ENCODE measurements at regions not wholly inside any gene's neighbourhood (a gene's known extent, or its start where the extent isn't known, plus 50 kb on each side); places are given as distances from the start of the nearest gene placed in this dataset.

DNA sequence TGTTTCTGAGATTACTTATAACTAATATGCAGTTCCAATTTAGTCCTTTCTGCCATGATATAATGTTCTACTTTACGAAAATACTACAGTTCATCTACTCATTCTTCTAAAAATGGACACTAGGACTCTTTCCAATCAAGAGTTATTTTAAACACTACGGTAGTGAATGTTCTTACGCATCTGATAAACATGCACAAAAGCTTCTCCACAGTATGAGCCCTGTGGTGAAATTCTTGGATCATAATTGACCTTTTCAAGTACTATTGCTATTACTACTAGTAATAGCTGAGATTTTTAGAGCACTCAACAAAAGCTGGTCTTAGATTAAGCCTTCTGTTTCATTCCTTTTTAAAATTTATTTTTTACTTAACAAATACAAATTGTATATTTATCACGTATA lies 106.4 kb downstream of the CH25H start:
- TF ChIP-seq, protein P1, sequence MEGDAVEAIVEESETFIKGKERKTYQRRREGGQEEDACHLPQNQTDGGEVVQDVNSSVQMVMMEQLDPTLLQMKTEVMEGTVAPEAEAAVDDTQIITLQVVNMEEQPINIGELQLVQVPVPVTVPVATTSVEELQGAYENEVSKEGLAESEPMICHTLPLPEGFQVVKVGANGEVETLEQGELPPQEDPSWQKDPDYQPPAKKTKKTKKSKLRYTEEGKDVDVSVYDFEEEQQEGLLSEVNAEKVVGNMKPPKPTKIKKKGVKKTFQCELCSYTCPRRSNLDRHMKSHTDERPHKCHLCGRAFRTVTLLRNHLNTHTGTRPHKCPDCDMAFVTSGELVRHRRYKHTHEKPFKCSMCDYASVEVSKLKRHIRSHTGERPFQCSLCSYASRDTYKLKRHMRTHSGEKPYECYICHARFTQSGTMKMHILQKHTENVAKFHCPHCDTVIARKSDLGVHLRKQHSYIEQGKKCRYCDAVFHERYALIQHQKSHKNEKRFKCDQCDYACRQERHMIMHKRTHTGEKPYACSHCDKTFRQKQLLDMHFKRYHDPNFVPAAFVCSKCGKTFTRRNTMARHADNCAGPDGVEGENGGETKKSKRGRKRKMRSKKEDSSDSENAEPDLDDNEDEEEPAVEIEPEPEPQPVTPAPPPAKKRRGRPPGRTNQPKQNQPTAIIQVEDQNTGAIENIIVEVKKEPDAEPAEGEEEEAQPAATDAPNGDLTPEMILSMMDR (IDR thresholded peaks at IDR 0.05) = no peak
- no peak for TF ChIP-seq POLR2A (IDR thresholded peaks at IDR 0.05)
- TF ChIP-seq POLR2AphosphoS5 (IDR thresholded peaks at IDR 0.05) = no peak
